DOHH2 (cell line): ENCODE measurements at regions not wholly inside any gene's neighbourhood (a gene's known extent, or its start where the extent isn't known, plus 50 kb on each side); places are given as distances from the start of the nearest gene placed in this dataset.

Experiments used
- H3F3A ChIP-seq: fragments of 200-600 bp; sonication (generic), shearing (Covaris generic); 2 replicates; pipeline ENCODE4 v1.6.0; 2016; ENCODE audit warnings: antibody characterized with exemption, mild to moderate bottlenecking; ENCODE audit not compliant: control insufficient read depth, insufficient read depth
- H3K27ac ChIP-seq: fragments of 200-600 bp; sonication (generic); 2 replicates; pipeline ENCODE4 v1.5.1; 2014; ENCODE audit warnings: low read depth, mild to moderate bottlenecking, low read length, moderate library complexity
- H3K27me3 ChIP-seq: fragments of 200-600 bp; sonication (generic); 2 replicates; pipeline ENCODE4 v1.6.1; 2014; ENCODE audit warnings: mild to moderate bottlenecking, low read length, mixed read lengths; ENCODE audit not compliant: control insufficient read depth
- H3K36me3 ChIP-seq: fragments of 200-600 bp; sonication (generic); 2 replicates; pipeline ENCODE4 v1.6.1; 2014; ENCODE audit warnings: mild to moderate bottlenecking, low read length, moderate library complexity, mixed read lengths; ENCODE audit not compliant: control insufficient read depth
- H3K4me1 ChIP-seq: fragments of 200-600 bp; sonication (generic); 2 replicates; pipeline ENCODE4 v1.6.1; 2014; ENCODE audit warnings: mild to moderate bottlenecking, low read length, mixed read lengths; ENCODE audit not compliant: control insufficient read depth
- H3K4me2 ChIP-seq: fragments of 200-600 bp; sonication (generic); 2 replicates; pipeline ENCODE4 v1.6.0; 2014; ENCODE audit warnings: mild to moderate bottlenecking, low read length, moderate library complexity
- H3K4me3 ChIP-seq: fragments of 200-600 bp; sonication (generic); 2 replicates; pipeline ENCODE4 v1.5.1; 2014; ENCODE audit warnings: mild to moderate bottlenecking, low read length, mixed read lengths
- H3K79me2 ChIP-seq: fragments of 200-600 bp; sonication (generic); 2 replicates; pipeline ENCODE4 v1.6.1; 2014; ENCODE audit warnings: mild to moderate bottlenecking, low read length, mixed read lengths; ENCODE audit not compliant: control insufficient read depth
- H3K9me2 ChIP-seq: fragments of 200-600 bp; sonication (generic); replicated peaks from 2 replicates; pipeline ENCODE4 v1.6.1; 2014; ENCODE audit warnings: mild to moderate bottlenecking, low read length, mixed read lengths; ENCODE audit not compliant: control insufficient read depth
- H3K9me3 ChIP-seq: fragments of 200-600 bp; sonication (generic); 2 replicates; pipeline ENCODE4 v1.6.1; 2014; ENCODE audit warnings: antibody characterized with exemption, low read length, mixed read lengths; ENCODE audit not compliant: control insufficient read depth, insufficient read depth
- H4K20me1 ChIP-seq: fragments of 200-600 bp; sonication (generic); 2 replicates; pipeline ENCODE4 v1.6.0; 2014; ENCODE audit warnings: low read depth, mild to moderate bottlenecking, antibody characterized with exemption, low read length, moderate library complexity; ENCODE audit not compliant: control insufficient read depth, insufficient read depth
- EZH2phosphoT487 ChIP-seq: fragments of 200-600 bp; sonication (generic); IDR thresholded peaks from 2 replicates; pipeline ENCODE4 v1.6.1; 2017; ENCODE audit warnings: borderline replicate concordance, mild to moderate bottlenecking, antibody characterized with exemption, low read length, moderate library complexity, mixed read lengths
- TF ChIP-seq, protein P1 (sequence below): fragments of 200-600 bp; sonication (generic); IDR thresholded peaks from one replicate; pipeline ENCODE4 v1.5.1; 2014; ENCODE audit warnings: antibody characterized with exemption, mild to moderate bottlenecking, low read depth, low read length; ENCODE audit not compliant: poor library complexity, severe bottlenecking

DNA sequence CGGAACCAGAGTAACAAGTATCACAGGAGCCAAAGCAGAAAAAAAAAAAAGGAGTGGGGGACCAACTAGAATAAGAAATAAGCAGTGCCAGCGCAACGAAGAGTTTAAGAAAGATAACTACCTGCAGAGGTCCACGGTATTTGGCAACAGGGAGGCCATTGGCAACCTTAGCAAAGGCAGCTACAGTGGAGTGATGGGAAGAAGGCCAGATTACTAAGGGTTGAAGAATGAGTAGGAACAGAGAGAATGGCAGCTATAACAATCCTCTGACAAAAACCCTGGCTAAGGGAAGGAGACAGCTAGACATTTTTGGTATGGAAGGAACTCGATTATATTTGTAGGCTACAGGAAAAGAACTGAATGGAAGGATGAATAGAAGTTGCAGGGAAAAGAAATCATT is 93.4 kb upstream of the DMAC1 start:
- Histone ChIP-seq H3K4me1 (no peaks in the 10 kb centered on the region), H3K9me2 (no peaks in the 10 kb centered on the region; the same call in 1 of the 2 replicates), H3K27me3 (no peaks in the 10 kb centered on the region), H3F3A (no peaks in the 10 kb centered on the region), H4K20me1 (no peaks in the 10 kb centered on the region), H3K27ac (no peak overlapping the region), H3K36me3 (no peaks in the 10 kb centered on the region), H3K4me2 (no peak overlapping the region), H3K4me3 (no peak overlapping the region), H3K79me2 (no peaks in the 10 kb centered on the region), H3K9me3 (no peaks in the 10 kb centered on the region; the same call in 1 of the 2 replicates)
- TF ChIP-seq, protein P1, sequence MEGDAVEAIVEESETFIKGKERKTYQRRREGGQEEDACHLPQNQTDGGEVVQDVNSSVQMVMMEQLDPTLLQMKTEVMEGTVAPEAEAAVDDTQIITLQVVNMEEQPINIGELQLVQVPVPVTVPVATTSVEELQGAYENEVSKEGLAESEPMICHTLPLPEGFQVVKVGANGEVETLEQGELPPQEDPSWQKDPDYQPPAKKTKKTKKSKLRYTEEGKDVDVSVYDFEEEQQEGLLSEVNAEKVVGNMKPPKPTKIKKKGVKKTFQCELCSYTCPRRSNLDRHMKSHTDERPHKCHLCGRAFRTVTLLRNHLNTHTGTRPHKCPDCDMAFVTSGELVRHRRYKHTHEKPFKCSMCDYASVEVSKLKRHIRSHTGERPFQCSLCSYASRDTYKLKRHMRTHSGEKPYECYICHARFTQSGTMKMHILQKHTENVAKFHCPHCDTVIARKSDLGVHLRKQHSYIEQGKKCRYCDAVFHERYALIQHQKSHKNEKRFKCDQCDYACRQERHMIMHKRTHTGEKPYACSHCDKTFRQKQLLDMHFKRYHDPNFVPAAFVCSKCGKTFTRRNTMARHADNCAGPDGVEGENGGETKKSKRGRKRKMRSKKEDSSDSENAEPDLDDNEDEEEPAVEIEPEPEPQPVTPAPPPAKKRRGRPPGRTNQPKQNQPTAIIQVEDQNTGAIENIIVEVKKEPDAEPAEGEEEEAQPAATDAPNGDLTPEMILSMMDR = no peak
- no peak for TF ChIP-seq EZH2phosphoT487

DNA sequence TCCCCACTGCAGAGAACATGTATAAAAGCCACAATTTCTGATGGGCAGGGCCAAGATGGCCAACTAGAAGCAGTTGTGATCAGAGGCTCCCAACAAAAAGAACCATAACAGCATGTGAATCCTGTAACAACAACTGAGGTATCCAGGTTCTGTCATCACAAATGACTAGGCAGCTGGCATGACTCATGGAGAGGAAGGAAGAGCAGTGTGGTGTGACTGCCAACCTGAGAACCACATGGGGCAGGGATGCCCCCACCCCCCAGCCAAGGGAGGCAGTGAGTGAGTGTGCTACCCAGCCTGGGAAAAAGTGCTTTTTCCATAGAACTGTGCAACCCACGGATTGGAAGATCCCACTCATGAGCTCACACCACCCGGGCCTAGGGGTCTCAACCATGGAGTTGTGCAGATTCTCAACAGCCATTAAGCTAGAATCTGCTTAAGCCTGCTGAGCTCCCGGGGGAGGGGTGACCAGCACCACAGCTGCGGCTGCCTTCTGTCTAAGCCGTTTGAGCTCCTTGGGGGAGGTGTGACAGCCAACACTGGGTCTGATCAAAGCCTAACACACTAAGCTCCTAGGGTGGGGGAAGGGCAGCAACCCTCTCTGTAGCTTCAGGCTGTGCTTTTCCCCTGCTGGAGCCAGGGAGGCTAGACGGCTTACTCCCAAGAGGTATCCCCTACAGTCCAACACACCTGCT is 80.1 kb upstream of the DMAC1 start:
- no peak overlapping the region for H3K4me3 ChIP-seq
- no peaks in the 10 kb centered on the region for H4K20me1 ChIP-seq
- H3K9me3 ChIP-seq = peaks cover 7% of the 10 kb centered on the region; the same call in 1 of the 2 replicates
- H3K79me2 ChIP-seq = no peaks in the 10 kb centered on the region
- H3K27ac ChIP-seq = no peak overlapping the region
- no peaks in the 10 kb centered on the region for H3K27me3 ChIP-seq
- no peak for TF ChIP-seq EZH2phosphoT487
- TF ChIP-seq, protein P1 = no peak
- no peaks in the 10 kb centered on the region for H3K36me3 ChIP-seq
- H3K4me2 ChIP-seq = no peak overlapping the region
- H3K9me2 ChIP-seq = no peaks in the 10 kb centered on the region
- no peaks in the 10 kb centered on the region for H3F3A ChIP-seq
- peaks cover 2% of the 10 kb centered on the region; the same call in 1 of the 2 replicates for H3K4me1 ChIP-seq

DNA sequence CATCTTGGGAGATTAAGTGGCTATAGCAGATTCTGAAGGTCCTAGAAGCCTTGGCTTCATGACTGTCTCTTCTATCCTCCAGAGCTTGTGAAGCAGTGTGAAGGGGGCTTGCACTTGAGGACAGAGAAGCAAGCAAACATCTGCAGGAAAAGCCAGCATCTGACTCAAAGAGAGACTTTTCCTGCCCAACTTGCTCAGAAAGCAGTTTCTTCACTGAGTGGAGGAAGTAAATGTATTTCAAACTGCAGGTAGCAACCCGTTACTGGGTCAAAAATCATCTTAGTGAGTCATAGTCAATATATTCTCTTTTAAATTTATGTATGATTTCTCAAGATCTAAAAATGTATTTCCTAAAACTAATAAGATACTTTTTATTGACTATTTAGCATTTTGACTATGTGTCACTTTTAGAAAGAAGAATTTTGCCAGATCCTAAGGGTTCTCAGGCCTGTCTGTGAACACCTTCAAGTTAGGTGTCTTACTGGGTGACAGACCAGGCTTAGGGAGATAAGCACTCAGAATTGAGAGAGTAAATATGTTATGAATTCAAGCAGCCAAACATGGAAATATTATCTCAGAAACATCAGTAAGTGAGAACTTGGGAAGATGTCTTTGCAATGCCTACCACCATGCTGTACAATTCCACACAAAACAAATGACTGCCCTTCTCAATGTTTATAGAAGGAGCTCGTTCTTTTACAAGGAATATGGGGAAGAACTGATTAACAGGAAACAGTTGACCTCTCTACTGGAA is 72.6 kb upstream of the DMAC1 start:
- Histone ChIP-seq H3K4me2 (no peak overlapping the region), H3K9me2 (no peaks in the 10 kb centered on the region; the same call in 1 of the 2 replicates)

More for the DNA sequence above, 72.6 kb upstream of the DMAC1 start:
- Histone ChIP-seq H3K36me3 (no peaks in the 10 kb centered on the region), H3K27me3 (no peaks in the 10 kb centered on the region), H3K9me3 (peaks cover 7% of the 10 kb centered on the region; the same call in 1 of the 2 replicates), H3K4me1 (no peaks in the 10 kb centered on the region), H3K4me3 (no peak overlapping the region), H3K27ac (no peak overlapping the region), H4K20me1 (no peaks in the 10 kb centered on the region), H3K79me2 (no peaks in the 10 kb centered on the region), H3F3A (no peaks in the 10 kb centered on the region)
- TF ChIP-seq EZH2phosphoT487 = no peak
- TF ChIP-seq, protein P1 = no peak
